A673 (cell line): ENCODE measurements at regions not wholly inside any gene's neighbourhood (a gene's known extent, or its start where the extent isn't known, plus 50 kb on each side); places are given as distances from the start of the nearest gene placed in this dataset.

Experiments used
- BruUV-seq: library from RNA; stranded (reverse); fragments of 400-500 nt; replicated peaks from 2 replicates; lab custom pipeline; 2021; lab: Mats Ljungman, UMichigan
- CTCF ChIA-PET: fragments of 300-600 bp; sonication (Branson Sonifier 250); formaldehyde crosslinking; loops from one replicate; lab custom pipeline; 2022; ENCODE audit warnings: antibody characterized with exemption; lab: Charles Lee
- POLR2A ChIA-PET: fragments of 300-600 bp; sonication (Branson Sonifier 250); formaldehyde crosslinking; loops from one replicate; lab custom pipeline; 2022; ENCODE audit warnings: antibody characterized with exemption; ENCODE audit not compliant: low non-redundant PET; lab: Charles Lee
- DNase-seq: peaks from one replicate; pipeline ENCODE4 v3.0.0-alpha.2; 2015; ENCODE audit warnings: low spot score
- H3K27ac ChIP-seq: fragments of 200-600 bp; sonication (generic); 2 replicates; pipeline ENCODE4 v1.5.1; 2016; ENCODE audit warnings: mixed run types, low read depth, mild to moderate bottlenecking, mixed read lengths, antibody characterized with exemption, low read length; ENCODE audit not compliant: poor library complexity, severe bottlenecking
- H3K27me3 ChIP-seq: fragments of 200-600 bp; sonication (generic); replicated peaks from 2 replicates; pipeline ENCODE4 v1.6.1; 2017; ENCODE audit warnings: mixed run types, low read depth, mild to moderate bottlenecking, mixed read lengths, antibody characterized with exemption, low read length; ENCODE audit not compliant: insufficient read depth, poor library complexity
- H3K36me3 ChIP-seq: fragments of 200-600 bp; sonication (generic); 2 replicates; pipeline ENCODE4 v1.6.1; 2016; ENCODE audit warnings: mixed run types, mild to moderate bottlenecking, mixed read lengths, antibody characterized with exemption, low read length; ENCODE audit not compliant: insufficient read depth, poor library complexity, severe bottlenecking
- H3K4me1 ChIP-seq: fragments of 200-600 bp; sonication (generic); 2 replicates; pipeline ENCODE4 v1.6.1; 2017; ENCODE audit warnings: mixed run types, mild to moderate bottlenecking, mixed read lengths, antibody characterized with exemption, low read length; ENCODE audit not compliant: insufficient read depth, poor library complexity, severe bottlenecking
- H3K4me3 ChIP-seq: fragments of 200-600 bp; sonication (generic); 2 replicates; pipeline ENCODE4 v1.5.1; 2016; ENCODE audit warnings: low read depth, mixed run types, mild to moderate bottlenecking, mixed read lengths, low read length; ENCODE audit not compliant: poor library complexity, severe bottlenecking
- H3K9me3 ChIP-seq: fragments of 200-600 bp; sonication (generic); 2 replicates; pipeline ENCODE4 v1.6.1; 2016; ENCODE audit warnings: mixed run types, low read depth, mild to moderate bottlenecking, mixed read lengths, antibody characterized with exemption, low read length; ENCODE audit not compliant: poor library complexity, severe bottlenecking
- EZH2 ChIP-seq: fragments of 200-600 bp; sonication (generic); IDR thresholded peaks from 2 replicates; pipeline ENCODE4 v1.6.1; 2017; ENCODE audit warnings: borderline replicate concordance, low read depth, mild to moderate bottlenecking, mixed read lengths, antibody characterized with exemption, low read length; ENCODE audit not compliant: poor library complexity, severe bottlenecking
- intact Hi-C: fragments of 100-400 bp; cut with micrococcal nuclease; formaldehyde crosslinking; loops from one replicate; pipeline ENCODE4 v1.10.0; 2022; ENCODE audit not compliant: unreplicated experiment
- TF ChIP-seq, protein P1 (sequence below): fragments of 300-800, 200-600 bp; sonication (generic); conservative IDR thresholded peaks from 2 replicates; pipeline ENCODE4 v1.5.1; 2017; ENCODE audit warnings: low read depth, mild to moderate bottlenecking, antibody characterized with exemption, low read length, moderate library complexity, mixed read lengths

DNA sequence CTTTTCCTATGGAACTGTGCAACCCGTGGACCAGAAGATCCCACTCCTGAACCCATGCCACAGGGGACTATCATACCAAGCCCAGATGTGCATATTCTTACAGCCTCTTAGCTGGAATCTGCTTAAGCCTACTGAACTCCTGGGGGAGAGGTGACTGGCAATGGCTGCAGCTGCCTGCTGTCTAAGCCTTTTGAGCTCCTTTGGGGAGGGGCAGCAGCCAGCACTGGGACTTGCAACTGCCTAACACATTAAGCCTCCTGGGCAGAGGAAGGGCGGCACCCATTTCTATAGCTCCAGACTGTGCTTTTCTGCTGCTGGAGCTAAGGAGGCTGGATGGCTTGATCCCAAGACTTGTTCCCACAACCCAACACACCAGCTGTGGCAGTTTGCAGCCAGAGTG, 117.9 kb upstream of the VEGFC start:
- no TSS peak for BruUV-seq
- intact Hi-C loops: no loop called here
- CTCF ChIA-PET: no interaction called here
- Histone ChIP-seq H3K4me3 (no peak overlapping the region), H3K36me3 (no peaks in the 10 kb centered on the region), H3K27me3 (no peaks in the 10 kb centered on the region), H3K9me3 (peaks cover 2% of the 10 kb centered on the region), H3K27ac (no peak overlapping the region), H3K4me1 (no peaks in the 10 kb centered on the region)
- DNase-seq: no peak
- POLR2A ChIA-PET: no interaction called here
- TF ChIP-seq, protein P1, sequence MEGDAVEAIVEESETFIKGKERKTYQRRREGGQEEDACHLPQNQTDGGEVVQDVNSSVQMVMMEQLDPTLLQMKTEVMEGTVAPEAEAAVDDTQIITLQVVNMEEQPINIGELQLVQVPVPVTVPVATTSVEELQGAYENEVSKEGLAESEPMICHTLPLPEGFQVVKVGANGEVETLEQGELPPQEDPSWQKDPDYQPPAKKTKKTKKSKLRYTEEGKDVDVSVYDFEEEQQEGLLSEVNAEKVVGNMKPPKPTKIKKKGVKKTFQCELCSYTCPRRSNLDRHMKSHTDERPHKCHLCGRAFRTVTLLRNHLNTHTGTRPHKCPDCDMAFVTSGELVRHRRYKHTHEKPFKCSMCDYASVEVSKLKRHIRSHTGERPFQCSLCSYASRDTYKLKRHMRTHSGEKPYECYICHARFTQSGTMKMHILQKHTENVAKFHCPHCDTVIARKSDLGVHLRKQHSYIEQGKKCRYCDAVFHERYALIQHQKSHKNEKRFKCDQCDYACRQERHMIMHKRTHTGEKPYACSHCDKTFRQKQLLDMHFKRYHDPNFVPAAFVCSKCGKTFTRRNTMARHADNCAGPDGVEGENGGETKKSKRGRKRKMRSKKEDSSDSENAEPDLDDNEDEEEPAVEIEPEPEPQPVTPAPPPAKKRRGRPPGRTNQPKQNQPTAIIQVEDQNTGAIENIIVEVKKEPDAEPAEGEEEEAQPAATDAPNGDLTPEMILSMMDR: no peak
- no peak for TF ChIP-seq EZH2

DNA sequence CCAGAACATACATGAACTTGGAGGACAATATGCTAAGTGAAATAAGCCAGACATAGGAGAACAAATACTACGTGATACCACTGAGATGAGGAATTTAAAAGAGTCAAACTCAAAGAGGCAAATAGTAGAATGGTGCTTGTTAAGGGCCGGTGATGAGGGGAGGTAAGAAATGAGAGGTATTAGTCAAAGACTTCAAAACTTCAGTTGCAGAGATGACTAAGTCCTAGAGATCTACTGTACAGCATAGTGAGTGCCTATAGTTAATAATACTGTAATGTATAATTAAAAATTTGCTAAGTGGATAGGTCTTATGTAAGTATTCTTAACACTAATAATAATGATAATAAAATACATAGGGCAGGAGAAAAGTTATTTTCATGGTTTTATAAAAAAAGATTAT, 126.9 kb upstream of the VEGFC start:
- Histone ChIP-seq H3K4me1 (no peaks in the 10 kb centered on the region), H3K36me3 (no peaks in the 10 kb centered on the region), H3K27me3 (no peaks in the 10 kb centered on the region), H3K4me3 (no peak overlapping the region), H3K27ac (no peak overlapping the region), H3K9me3 (peaks cover 3% of the 10 kb centered on the region)
- CTCF ChIA-PET: no interaction called here
- BruUV-seq: no TSS peak
- intact Hi-C loops: no loop called here
- TF ChIP-seq, protein P1: no peak
- no peak for TF ChIP-seq EZH2
- POLR2A ChIA-PET: no interaction called here
- DNase-seq: no peak

DNA sequence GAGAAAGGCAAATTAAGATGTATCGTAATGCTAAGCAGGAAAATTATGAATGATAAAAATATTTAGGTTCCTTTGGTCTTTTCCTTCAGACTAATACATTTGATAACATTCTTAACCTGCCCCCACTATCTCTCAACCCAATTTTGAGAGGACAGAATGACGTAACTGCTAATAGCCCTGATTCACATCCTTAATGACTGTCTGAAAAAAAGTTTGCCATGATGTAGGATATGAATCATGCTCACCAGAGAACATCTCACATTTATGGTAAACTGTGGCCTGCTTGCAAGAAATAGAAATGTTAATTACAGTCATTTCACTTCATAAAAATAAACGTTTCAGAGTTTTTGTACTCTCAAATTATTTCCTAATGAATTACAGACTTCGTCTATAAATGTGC, 128.0 kb upstream of the VEGFC start:
- Histone ChIP-seq H3K4me3 (no peak overlapping the region), H3K27me3 (no peaks in the 10 kb centered on the region), H3K36me3 (no peaks in the 10 kb centered on the region), H3K27ac (no peak overlapping the region), H3K9me3 (peaks cover under 1% of the 10 kb centered on the region), H3K4me1 (no peaks in the 10 kb centered on the region)
- intact Hi-C loops: no loop called here
- no peak for DNase-seq
- TF ChIP-seq, protein P1: no peak
- no peak for TF ChIP-seq EZH2
- BruUV-seq: no TSS peak
- POLR2A ChIA-PET: no interaction called here
- CTCF ChIA-PET: no interaction called here
